ENCODE measurements at regions not wholly inside any gene's neighbourhood (a gene's known extent, or its start where the extent isn't known, plus 50 kb on each side); places are given as distances from the start of the nearest gene placed in this dataset.

DNA sequence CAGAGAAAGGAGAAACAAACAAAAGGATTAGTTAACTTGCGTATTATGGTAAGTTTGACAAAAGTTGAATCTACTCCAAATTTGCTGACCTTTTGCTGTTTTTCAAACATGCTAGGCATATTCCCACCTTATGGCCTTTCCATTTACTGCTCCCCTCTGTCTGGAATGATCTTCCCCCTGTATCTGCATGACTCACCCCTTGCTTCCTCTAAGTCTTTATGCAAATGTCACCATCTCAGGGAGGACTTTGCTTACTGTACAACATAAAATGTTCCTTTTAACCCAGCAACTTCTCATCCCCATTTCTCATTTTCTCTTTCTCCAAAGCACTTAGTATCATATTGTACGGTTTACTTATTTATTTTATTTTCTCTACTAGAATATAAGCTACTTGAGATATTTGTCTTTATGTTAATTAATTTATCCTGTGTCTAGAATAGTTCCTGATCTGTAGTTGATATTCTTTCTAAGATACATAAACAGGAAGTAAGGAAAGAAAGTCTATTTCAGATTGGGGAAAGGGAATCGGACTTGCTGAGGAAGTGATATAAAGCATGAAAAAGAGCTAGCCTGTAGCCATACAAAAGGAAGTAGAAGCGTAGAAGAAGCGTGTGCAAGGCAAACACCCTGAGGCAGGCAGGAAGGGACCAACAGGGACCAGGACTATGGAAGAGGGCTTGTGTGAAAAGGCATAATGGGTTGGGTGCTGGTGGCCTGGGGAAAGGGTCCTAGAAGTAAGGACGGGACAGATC is 144.9 kb upstream of the ERBB4 start:
- TF ChIP-seq CTCF (IDR thresholded peaks at IDR 0.05) (no peak), POLR2A (IDR thresholded peaks at IDR 0.05) (no peak)

All from prostate gland (tissue), 2 donors.